Uterus (tissue), 2 donors: ENCODE measurements at regions not wholly inside any gene's neighbourhood (a gene's known extent, or its start where the extent isn't known, plus 50 kb on each side); places are given as distances from the start of the nearest gene placed in this dataset.

Source experiments
- POLR2A ChIP-seq, 2 donors: fragments of 450-650 bp; IDR thresholded peaks; one replicate each; pipeline ENCODE4 v1.6.1; 2016; ENCODE audit warnings: antibody characterized with exemption in 2 of 2, mild to moderate bottlenecking in 1 of 2, moderate library complexity in 1 of 2
- TF ChIP-seq, protein P1 (sequence below), 4 experiments: fragments of 200-600 bp in 2 of 4; fragments of 450-650 bp in 2 of 4; sonication (generic) in 2 of 4; IDR thresholded peaks; one replicate each; pipeline ENCODE4 v1.5.1; 2016 to 2019; ENCODE audit warnings: antibody characterized with exemption in 4 of 4, mild to moderate bottlenecking in 2 of 4, moderate library complexity in 1 of 4

DNA sequence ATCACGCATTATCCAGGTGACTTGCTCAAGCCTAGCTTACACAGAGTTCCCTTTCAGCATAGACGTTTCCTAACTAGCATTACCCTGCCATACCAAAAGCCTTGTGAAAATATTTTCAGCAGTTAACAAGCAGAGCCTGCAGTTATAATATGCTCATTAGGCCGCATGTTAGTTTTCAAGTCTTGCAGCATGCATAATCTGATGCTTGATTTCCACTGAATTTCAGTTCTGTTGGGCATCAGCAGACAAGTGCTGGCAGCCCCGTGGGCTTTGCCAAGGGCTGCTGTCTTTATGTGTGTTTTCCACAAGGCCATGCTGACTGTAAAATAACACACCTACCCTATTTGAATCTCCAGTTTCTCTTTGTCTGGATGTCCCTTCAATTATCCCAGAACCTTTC is 491.0 kb upstream of the WWC1 start:
- TF ChIP-seq, protein P1, sequence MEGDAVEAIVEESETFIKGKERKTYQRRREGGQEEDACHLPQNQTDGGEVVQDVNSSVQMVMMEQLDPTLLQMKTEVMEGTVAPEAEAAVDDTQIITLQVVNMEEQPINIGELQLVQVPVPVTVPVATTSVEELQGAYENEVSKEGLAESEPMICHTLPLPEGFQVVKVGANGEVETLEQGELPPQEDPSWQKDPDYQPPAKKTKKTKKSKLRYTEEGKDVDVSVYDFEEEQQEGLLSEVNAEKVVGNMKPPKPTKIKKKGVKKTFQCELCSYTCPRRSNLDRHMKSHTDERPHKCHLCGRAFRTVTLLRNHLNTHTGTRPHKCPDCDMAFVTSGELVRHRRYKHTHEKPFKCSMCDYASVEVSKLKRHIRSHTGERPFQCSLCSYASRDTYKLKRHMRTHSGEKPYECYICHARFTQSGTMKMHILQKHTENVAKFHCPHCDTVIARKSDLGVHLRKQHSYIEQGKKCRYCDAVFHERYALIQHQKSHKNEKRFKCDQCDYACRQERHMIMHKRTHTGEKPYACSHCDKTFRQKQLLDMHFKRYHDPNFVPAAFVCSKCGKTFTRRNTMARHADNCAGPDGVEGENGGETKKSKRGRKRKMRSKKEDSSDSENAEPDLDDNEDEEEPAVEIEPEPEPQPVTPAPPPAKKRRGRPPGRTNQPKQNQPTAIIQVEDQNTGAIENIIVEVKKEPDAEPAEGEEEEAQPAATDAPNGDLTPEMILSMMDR (IDR thresholded peaks at IDR 0.05), result no peak
- no peak for TF ChIP-seq POLR2A (IDR thresholded peaks at IDR 0.05)
